ENCODE measurements at regions not wholly inside any gene's neighbourhood (a gene's known extent, or its start where the extent isn't known, plus 50 kb on each side); places are given as distances from the start of the nearest gene placed in this dataset.

DNA sequence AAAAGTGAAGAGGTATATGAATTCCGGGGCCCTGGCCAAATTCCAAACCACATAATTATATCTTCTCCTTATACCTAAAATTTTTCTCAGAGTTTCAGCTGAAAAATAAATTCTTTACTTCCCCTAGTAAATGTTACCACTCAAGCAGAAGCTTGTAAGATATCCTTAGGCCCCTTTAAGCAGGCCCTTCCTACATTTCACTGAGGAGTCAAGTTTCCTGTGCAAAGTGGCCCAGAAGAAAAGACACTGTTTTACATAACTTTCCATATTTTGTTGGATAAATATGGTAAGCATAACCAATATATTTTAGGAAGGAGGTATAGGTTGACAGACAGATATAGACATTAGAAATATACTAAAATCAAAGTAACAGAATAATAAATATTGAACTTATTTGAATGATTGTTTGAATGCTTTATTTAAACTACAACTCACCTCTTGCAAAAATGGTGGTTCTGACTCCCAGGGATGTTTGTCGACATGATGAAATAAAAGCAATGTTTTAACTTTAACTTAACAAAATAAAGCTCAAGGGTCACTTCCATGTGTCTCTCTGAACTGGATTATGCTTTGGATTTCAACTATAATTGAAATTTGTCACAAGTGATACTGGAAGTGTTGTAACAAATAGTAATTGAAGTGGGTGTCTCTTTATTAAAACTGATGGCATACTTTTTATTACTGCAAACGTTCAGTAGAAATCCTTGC lies 141.2 kb downstream of the SPRY2 start:
- H3K4me3 Mint-ChIP-seq, result no peak overlapping the region
- Histone ChIP-seq H3K4me3 (no peak overlapping the region), H3K4me2 (no peak overlapping the region), H3K4me1 (ENCODE audit: insufficient read depth) (no peaks in the 10 kb centered on the region), H3K9me2 (ENCODE audit: insufficient read depth) (no peaks in the 10 kb centered on the region; the same call in 1 of the 2 replicates), H3F3A (replicated peaks; ENCODE audit: low read depth) (no peaks in the 10 kb centered on the region), H3K79me2 (replicated peaks; ENCODE audit: insufficient read depth) (no peaks in the 10 kb centered on the region), H3K27me3 (ENCODE audit: insufficient read depth) (no peaks in the 10 kb centered on the region), H3K27ac (ENCODE audit: low read depth) (no peak overlapping the region), H4K20me1 (replicated peaks; ENCODE audit: insufficient read depth) (no peaks in the 10 kb centered on the region), H2AFZ (no peak overlapping the region), H3K36me3 (ENCODE audit: insufficient read depth) (no peaks in the 10 kb centered on the region)
- no peak for ATAC-seq
- peaks cover 3% of the 10 kb centered on the region for H3K27me3 Mint-ChIP-seq (ENCODE audit: insufficient read depth, low read depth, poor library complexity)
- H3K9me3 Mint-ChIP-seq, result no peaks in the 10 kb centered on the region
- H3K27ac Mint-ChIP-seq, result no peak overlapping the region
- H3K4me1 Mint-ChIP-seq, result peaks cover 8% of the 10 kb centered on the region; the same call in 2 of the 3 replicates
- DNase-seq (ENCODE audit: low spot score), result no peak
- TF ChIP-seq, protein P1, sequence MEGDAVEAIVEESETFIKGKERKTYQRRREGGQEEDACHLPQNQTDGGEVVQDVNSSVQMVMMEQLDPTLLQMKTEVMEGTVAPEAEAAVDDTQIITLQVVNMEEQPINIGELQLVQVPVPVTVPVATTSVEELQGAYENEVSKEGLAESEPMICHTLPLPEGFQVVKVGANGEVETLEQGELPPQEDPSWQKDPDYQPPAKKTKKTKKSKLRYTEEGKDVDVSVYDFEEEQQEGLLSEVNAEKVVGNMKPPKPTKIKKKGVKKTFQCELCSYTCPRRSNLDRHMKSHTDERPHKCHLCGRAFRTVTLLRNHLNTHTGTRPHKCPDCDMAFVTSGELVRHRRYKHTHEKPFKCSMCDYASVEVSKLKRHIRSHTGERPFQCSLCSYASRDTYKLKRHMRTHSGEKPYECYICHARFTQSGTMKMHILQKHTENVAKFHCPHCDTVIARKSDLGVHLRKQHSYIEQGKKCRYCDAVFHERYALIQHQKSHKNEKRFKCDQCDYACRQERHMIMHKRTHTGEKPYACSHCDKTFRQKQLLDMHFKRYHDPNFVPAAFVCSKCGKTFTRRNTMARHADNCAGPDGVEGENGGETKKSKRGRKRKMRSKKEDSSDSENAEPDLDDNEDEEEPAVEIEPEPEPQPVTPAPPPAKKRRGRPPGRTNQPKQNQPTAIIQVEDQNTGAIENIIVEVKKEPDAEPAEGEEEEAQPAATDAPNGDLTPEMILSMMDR (conservative IDR thresholded peaks at IDR 0.05; ENCODE audit: low read depth in 2 of 2), result no peak
- TF ChIP-seq POLR2AphosphoS5 (IDR thresholded peaks at IDR 0.05; ENCODE audit: low read depth), result no peak
- H3K36me3 Mint-ChIP-seq (ENCODE audit: low read depth), result no peaks in the 10 kb centered on the region

DNA sequence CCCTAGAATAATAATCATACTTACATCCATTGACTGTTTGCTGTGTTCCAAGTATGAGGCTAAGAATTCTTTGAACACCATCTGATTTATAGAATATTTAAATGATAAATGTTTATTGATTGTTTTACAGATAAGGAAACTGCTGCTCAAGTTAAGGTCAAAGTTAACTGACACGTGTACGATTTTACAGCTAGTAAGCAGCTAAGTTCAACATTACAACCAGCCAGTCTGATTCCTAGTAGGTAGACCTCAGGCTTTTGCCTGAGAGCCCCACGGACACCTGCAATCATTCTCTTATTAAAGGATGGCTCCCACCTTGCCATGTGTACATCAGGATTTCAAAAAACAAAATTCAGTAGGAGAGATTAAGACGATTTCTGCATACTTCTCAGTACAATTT lies 141.9 kb downstream of the SPRY2 start:
- Histone ChIP-seq H3F3A (replicated peaks; ENCODE audit: low read depth) (no peaks in the 10 kb centered on the region), H2AFZ (no peak overlapping the region), H3K4me1 (ENCODE audit: insufficient read depth) (no peaks in the 10 kb centered on the region), H3K4me3 (no peak overlapping the region), H3K9me2 (ENCODE audit: insufficient read depth) (no peaks in the 10 kb centered on the region; the same call in 1 of the 2 replicates), H3K27me3 (ENCODE audit: insufficient read depth) (no peaks in the 10 kb centered on the region), H3K36me3 (ENCODE audit: insufficient read depth) (no peaks in the 10 kb centered on the region), H4K20me1 (replicated peaks; ENCODE audit: insufficient read depth) (no peaks in the 10 kb centered on the region), H3K27ac (ENCODE audit: low read depth) (no peak overlapping the region), H3K79me2 (replicated peaks; ENCODE audit: insufficient read depth) (no peaks in the 10 kb centered on the region), H3K4me2 (no peak overlapping the region)
- ATAC-seq (no peak), DNase-seq (ENCODE audit: low spot score) (no peak)
- Mint-ChIP-seq H3K4me3 (no peak overlapping the region), H3K9me3 (no peaks in the 10 kb centered on the region), H3K27ac (no peak overlapping the region), H3K4me1 (peaks cover 8% of the 10 kb centered on the region; the same call in 2 of the 3 replicates), H3K27me3 (ENCODE audit: insufficient read depth, low read depth, poor library complexity) (peaks cover 3% of the 10 kb centered on the region), H3K36me3 (ENCODE audit: low read depth) (no peaks in the 10 kb centered on the region)
- no peak for TF ChIP-seq STAT1 (IDR thresholded peaks at IDR 0.05; ENCODE audit: unreplicated experiment)
- TF ChIP-seq CREB1 (CRISPR knock-in tag; IDR thresholded peaks at IDR 0.05; ENCODE audit: low read depth), result no peak
- TF ChIP-seq, protein P2, sequence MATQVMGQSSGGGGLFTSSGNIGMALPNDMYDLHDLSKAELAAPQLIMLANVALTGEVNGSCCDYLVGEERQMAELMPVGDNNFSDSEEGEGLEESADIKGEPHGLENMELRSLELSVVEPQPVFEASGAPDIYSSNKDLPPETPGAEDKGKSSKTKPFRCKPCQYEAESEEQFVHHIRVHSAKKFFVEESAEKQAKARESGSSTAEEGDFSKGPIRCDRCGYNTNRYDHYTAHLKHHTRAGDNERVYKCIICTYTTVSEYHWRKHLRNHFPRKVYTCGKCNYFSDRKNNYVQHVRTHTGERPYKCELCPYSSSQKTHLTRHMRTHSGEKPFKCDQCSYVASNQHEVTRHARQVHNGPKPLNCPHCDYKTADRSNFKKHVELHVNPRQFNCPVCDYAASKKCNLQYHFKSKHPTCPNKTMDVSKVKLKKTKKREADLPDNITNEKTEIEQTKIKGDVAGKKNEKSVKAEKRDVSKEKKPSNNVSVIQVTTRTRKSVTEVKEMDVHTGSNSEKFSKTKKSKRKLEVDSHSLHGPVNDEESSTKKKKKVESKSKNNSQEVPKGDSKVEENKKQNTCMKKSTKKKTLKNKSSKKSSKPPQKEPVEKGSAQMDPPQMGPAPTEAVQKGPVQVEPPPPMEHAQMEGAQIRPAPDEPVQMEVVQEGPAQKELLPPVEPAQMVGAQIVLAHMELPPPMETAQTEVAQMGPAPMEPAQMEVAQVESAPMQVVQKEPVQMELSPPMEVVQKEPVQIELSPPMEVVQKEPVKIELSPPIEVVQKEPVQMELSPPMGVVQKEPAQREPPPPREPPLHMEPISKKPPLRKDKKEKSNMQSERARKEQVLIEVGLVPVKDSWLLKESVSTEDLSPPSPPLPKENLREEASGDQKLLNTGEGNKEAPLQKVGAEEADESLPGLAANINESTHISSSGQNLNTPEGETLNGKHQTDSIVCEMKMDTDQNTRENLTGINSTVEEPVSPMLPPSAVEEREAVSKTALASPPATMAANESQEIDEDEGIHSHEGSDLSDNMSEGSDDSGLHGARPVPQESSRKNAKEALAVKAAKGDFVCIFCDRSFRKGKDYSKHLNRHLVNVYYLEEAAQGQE (IDR thresholded peaks at IDR 0.05; ENCODE audit: unreplicated experiment), result no peak
- no peak for TF ChIP-seq JUNB (IDR thresholded peaks at IDR 0.05; ENCODE audit: unreplicated experiment)
- TF ChIP-seq, protein P3, sequence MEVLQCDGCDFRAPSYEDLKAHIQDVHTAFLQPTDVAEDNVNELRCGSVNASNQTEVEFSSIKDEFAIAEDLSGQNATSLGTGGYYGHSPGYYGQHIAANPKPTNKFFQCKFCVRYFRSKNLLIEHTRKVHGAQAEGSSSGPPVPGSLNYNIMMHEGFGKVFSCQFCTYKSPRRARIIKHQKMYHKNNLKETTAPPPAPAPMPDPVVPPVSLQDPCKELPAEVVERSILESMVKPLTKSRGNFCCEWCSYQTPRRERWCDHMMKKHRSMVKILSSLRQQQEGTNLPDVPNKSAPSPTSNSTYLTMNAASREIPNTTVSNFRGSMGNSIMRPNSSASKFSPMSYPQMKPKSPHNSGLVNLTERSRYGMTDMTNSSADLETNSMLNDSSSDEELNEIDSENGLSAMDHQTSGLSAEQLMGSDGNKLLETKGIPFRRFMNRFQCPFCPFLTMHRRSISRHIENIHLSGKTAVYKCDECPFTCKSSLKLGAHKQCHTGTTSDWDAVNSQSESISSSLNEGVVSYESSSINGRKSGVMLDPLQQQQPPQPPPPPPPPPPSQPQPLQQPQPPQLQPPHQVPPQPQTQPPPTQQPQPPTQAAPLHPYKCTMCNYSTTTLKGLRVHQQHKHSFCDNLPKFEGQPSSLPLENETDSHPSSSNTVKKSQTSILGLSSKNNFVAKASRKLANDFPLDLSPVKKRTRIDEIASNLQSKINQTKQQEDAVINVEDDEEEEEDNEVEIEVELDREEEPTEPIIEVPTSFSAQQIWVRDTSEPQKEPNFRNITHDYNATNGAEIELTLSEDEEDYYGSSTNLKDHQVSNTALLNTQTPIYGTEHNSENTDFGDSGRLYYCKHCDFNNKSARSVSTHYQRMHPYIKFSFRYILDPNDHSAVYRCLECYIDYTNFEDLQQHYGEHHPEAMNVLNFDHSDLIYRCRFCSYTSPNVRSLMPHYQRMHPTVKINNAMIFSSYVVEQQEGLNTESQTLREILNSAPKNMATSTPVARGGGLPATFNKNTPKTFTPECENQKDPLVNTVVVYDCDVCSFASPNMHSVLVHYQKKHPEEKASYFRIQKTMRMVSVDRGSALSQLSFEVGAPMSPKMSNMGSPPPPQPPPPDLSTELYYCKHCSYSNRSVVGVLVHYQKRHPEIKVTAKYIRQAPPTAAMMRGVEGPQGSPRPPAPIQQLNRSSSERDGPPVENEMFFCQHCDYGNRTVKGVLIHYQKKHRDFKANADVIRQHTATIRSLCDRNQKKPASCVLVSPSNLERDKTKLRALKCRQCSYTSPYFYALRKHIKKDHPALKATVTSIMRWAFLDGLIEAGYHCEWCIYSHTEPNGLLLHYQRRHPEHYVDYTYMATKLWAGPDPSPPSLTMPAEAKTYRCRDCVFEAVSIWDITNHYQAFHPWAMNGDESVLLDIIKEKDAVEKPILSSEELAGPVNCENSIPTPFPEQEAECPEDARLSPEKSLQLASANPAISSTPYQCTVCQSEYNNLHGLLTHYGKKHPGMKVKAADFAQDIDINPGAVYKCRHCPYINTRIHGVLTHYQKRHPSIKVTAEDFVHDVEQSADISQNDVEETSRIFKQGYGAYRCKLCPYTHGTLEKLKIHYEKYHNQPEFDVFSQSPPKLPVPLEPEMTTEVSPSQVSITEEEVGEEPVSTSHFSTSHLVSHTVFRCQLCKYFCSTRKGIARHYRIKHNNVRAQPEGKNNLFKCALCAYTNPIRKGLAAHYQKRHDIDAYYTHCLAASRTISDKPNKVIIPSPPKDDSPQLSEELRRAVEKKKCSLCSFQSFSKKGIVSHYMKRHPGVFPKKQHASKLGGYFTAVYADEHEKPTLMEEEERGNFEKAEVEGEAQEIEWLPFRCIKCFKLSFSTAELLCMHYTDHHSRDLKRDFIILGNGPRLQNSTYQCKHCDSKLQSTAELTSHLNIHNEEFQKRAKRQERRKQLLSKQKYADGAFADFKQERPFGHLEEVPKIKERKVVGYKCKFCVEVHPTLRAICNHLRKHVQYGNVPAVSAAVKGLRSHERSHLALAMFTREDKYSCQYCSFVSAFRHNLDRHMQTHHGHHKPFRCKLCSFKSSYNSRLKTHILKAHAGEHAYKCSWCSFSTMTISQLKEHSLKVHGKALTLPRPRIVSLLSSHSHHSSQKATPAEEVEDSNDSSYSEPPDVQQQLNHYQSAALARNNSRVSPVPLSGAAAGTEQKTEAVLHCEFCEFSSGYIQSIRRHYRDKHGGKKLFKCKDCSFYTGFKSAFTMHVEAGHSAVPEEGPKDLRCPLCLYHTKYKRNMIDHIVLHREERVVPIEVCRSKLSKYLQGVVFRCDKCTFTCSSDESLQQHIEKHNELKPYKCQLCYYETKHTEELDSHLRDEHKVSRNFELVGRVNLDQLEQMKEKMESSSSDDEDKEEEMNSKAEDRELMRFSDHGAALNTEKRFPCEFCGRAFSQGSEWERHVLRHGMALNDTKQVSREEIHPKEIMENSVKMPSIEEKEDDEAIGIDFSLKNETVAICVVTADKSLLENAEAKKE (CRISPR knock-in tag; IDR thresholded peaks at IDR 0.05), result no peak
- TF ChIP-seq, protein P1 (conservative IDR thresholded peaks at IDR 0.05; ENCODE audit: low read depth in 2 of 2), result no peak

Data from GM23338 (cell line).